ENCODE measurements at regions not wholly inside any gene's neighbourhood (a gene's known extent, or its start where the extent isn't known, plus 50 kb on each side); places are given as distances from the start of the nearest gene placed in this dataset.

GRCh38 chr4:111213531-111213930, 590.7 kb upstream of the PITX2 start:
- no peak for ATAC-seq

GRCh38 chr4:111214371-111214770, 591.5 kb upstream of the PITX2 start:
- DNase-seq = no peak
- no peaks in the 10 kb centered on the region for H3K36me3 Mint-ChIP-seq (ENCODE audit: insufficient read depth)
- H3K4me1 Mint-ChIP-seq (ENCODE audit: low read depth) = no peaks in the 10 kb centered on the region
- H3K9me3 Mint-ChIP-seq = no peaks in the 10 kb centered on the region
- H3K4me3 Mint-ChIP-seq = no peak overlapping the region
- ATAC-seq = no peak
- no peaks in the 10 kb centered on the region for H3K27me3 Mint-ChIP-seq (ENCODE audit: low read depth)

More at GRCh38 chr4:111213531-111213930, 590.7 kb upstream of the PITX2 start:
- Mint-ChIP-seq H3K9me3 (no peaks in the 10 kb centered on the region), H3K27me3 (ENCODE audit: low read depth) (no peaks in the 10 kb centered on the region), H3K4me1 (ENCODE audit: low read depth) (no peaks in the 10 kb centered on the region), H3K4me3 (no peak overlapping the region), H3K36me3 (ENCODE audit: insufficient read depth) (no peaks in the 10 kb centered on the region)
- DNase-seq = no peak

GRCh38 chr4:111215755-111216154, 592.9 kb upstream of the PITX2 start:
- no peak for DNase-seq
- ATAC-seq = no peak
- no peaks in the 10 kb centered on the region for H3K4me1 Mint-ChIP-seq (ENCODE audit: low read depth)

GRCh38 chr4:111216791-111217190, 593.9 kb upstream of the PITX2 start:
- no peak for ATAC-seq
- no peak overlapping the region for H3K4me3 Mint-ChIP-seq
- no peaks in the 10 kb centered on the region for H3K36me3 Mint-ChIP-seq (ENCODE audit: insufficient read depth)
- DNase-seq = no peak
- H3K4me1 Mint-ChIP-seq (ENCODE audit: low read depth) = no peaks in the 10 kb centered on the region
- H3K27me3 Mint-ChIP-seq (ENCODE audit: low read depth) = no peaks in the 10 kb centered on the region
- H3K9me3 Mint-ChIP-seq = peaks cover 5% of the 10 kb centered on the region

More at GRCh38 chr4:111215755-111216154, 592.9 kb upstream of the PITX2 start:
- Mint-ChIP-seq H3K9me3 (peaks cover 3% of the 10 kb centered on the region), H3K4me3 (no peak overlapping the region), H3K27me3 (ENCODE audit: low read depth) (no peaks in the 10 kb centered on the region), H3K36me3 (ENCODE audit: insufficient read depth) (no peaks in the 10 kb centered on the region)

- Mint-ChIP-seq H3K36me3 (ENCODE audit: insufficient read depth) (no peaks in the 10 kb centered on the region), H3K4me1 (ENCODE audit: low read depth) (no peaks in the 10 kb centered on the region), H3K27me3 (ENCODE audit: low read depth) (no peaks in the 10 kb centered on the region), H3K4me3 (no peak overlapping the region), H3K9me3 (peaks cover 5% of the 10 kb centered on the region)
- ATAC-seq = no peak
- no peak for DNase-seq
Observed at GRCh38 chr4:111221371-111221770, 598.5 kb upstream of the PITX2 start.

- Mint-ChIP-seq H3K27me3 (ENCODE audit: low read depth) (no peaks in the 10 kb centered on the region), H3K36me3 (ENCODE audit: insufficient read depth) (no peaks in the 10 kb centered on the region)
Observed at GRCh38 chr4:111228396-111228795, 605.5 kb upstream of the PITX2 start.

GRCh38 chr4:111228874-111229273, 606.0 kb upstream of the PITX2 start:
- no peak overlapping the region for H3K4me3 Mint-ChIP-seq
- no peaks in the 10 kb centered on the region for H3K36me3 Mint-ChIP-seq (ENCODE audit: insufficient read depth)
- no peaks in the 10 kb centered on the region for H3K27me3 Mint-ChIP-seq (ENCODE audit: low read depth)
- H3K9me3 Mint-ChIP-seq = peaks cover 9% of the 10 kb centered on the region
- no peak for DNase-seq
- ATAC-seq = no peak
- H3K4me1 Mint-ChIP-seq (ENCODE audit: low read depth) = no peaks in the 10 kb centered on the region

More at GRCh38 chr4:111228396-111228795, 605.5 kb upstream of the PITX2 start:
- Mint-ChIP-seq H3K4me3 (no peak overlapping the region), H3K9me3 (peaks cover 9% of the 10 kb centered on the region), H3K4me1 (ENCODE audit: low read depth) (no peaks in the 10 kb centered on the region)
- ATAC-seq = no peak
- DNase-seq = no peak

- H3K4me1 Mint-ChIP-seq (ENCODE audit: low read depth) = no peaks in the 10 kb centered on the region
- H3K27me3 Mint-ChIP-seq (ENCODE audit: low read depth) = no peaks in the 10 kb centered on the region
- no peaks in the 10 kb centered on the region for H3K36me3 Mint-ChIP-seq (ENCODE audit: insufficient read depth)
- DNase-seq = no peak
- H3K4me3 Mint-ChIP-seq = no peak overlapping the region
- H3K9me3 Mint-ChIP-seq = peaks cover 9% of the 10 kb centered on the region
- ATAC-seq = no peak
Observed at GRCh38 chr4:111230265-111230664, 607.4 kb upstream of the PITX2 start.

- Mint-ChIP-seq H3K4me1 (ENCODE audit: low read depth) (no peaks in the 10 kb centered on the region), H3K9me3 (peaks cover 9% of the 10 kb centered on the region), H3K4me3 (no peak overlapping the region), H3K27me3 (ENCODE audit: low read depth) (no peaks in the 10 kb centered on the region), H3K36me3 (ENCODE audit: insufficient read depth) (no peaks in the 10 kb centered on the region)
- ATAC-seq (no peak), DNase-seq (no peak)
Observed at GRCh38 chr4:111231281-111231680, 608.4 kb upstream of the PITX2 start.

- ATAC-seq (no peak), DNase-seq (no peak)
- H3K4me1 Mint-ChIP-seq (ENCODE audit: low read depth) = no peaks in the 10 kb centered on the region
- H3K4me3 Mint-ChIP-seq = no peak overlapping the region
- H3K27me3 Mint-ChIP-seq (ENCODE audit: low read depth) = no peaks in the 10 kb centered on the region
- H3K36me3 Mint-ChIP-seq (ENCODE audit: insufficient read depth) = no peaks in the 10 kb centered on the region
- H3K9me3 Mint-ChIP-seq = no peaks in the 10 kb centered on the region
Observed at GRCh38 chr4:111234939-111235338, 612.1 kb upstream of the PITX2 start.

- H3K27me3 Mint-ChIP-seq (ENCODE audit: low read depth) = no peaks in the 10 kb centered on the region
- H3K4me1 Mint-ChIP-seq (ENCODE audit: low read depth) = no peaks in the 10 kb centered on the region
- no peak for DNase-seq
- H3K4me3 Mint-ChIP-seq = no peak overlapping the region
- ATAC-seq = no peak
- no peaks in the 10 kb centered on the region for H3K9me3 Mint-ChIP-seq
- H3K36me3 Mint-ChIP-seq (ENCODE audit: insufficient read depth) = no peaks in the 10 kb centered on the region
Observed at GRCh38 chr4:111263836-111264235, 641.0 kb upstream of the PITX2 start.

- Mint-ChIP-seq H3K36me3 (ENCODE audit: insufficient read depth) (no peaks in the 10 kb centered on the region), H3K4me3 (no peak overlapping the region), H3K27me3 (ENCODE audit: low read depth) (no peaks in the 10 kb centered on the region), H3K9me3 (no peaks in the 10 kb centered on the region), H3K4me1 (ENCODE audit: low read depth) (no peaks in the 10 kb centered on the region)
- DNase-seq (no peak), ATAC-seq (no peak)
Observed at GRCh38 chr4:111266937-111267336, 644.1 kb upstream of the PITX2 start.

GRCh38 chr4:111267786-111268185, 644.9 kb upstream of the PITX2 start:
- ATAC-seq (no peak), DNase-seq (no peak)
- Mint-ChIP-seq H3K27me3 (ENCODE audit: low read depth) (no peaks in the 10 kb centered on the region), H3K4me1 (ENCODE audit: low read depth) (no peaks in the 10 kb centered on the region), H3K4me3 (no peak overlapping the region), H3K9me3 (no peaks in the 10 kb centered on the region), H3K36me3 (ENCODE audit: insufficient read depth) (no peaks in the 10 kb centered on the region)

- no peaks in the 10 kb centered on the region for H3K27me3 Mint-ChIP-seq (ENCODE audit: low read depth)
- DNase-seq = no peak
- H3K36me3 Mint-ChIP-seq (ENCODE audit: insufficient read depth) = no peaks in the 10 kb centered on the region
- H3K4me1 Mint-ChIP-seq (ENCODE audit: low read depth) = no peaks in the 10 kb centered on the region
- H3K9me3 Mint-ChIP-seq = no peaks in the 10 kb centered on the region
- no peak for ATAC-seq
- no peak overlapping the region for H3K4me3 Mint-ChIP-seq
Observed at GRCh38 chr4:111268769-111269414, 646.0 kb upstream of the PITX2 start.

GRCh38 chr4:111269439-111269838, 646.6 kb upstream of the PITX2 start:
- no peaks in the 10 kb centered on the region for H3K9me3 Mint-ChIP-seq
- H3K4me3 Mint-ChIP-seq = no peak overlapping the region
- no peaks in the 10 kb centered on the region for H3K4me1 Mint-ChIP-seq (ENCODE audit: low read depth)
- H3K36me3 Mint-ChIP-seq (ENCODE audit: insufficient read depth) = no peaks in the 10 kb centered on the region
- DNase-seq = no peak
- H3K27me3 Mint-ChIP-seq (ENCODE audit: low read depth) = no peaks in the 10 kb centered on the region
- no peak for ATAC-seq

- no peaks in the 10 kb centered on the region for H3K9me3 Mint-ChIP-seq
Observed at GRCh38 chr4:111274060-111274459, 651.2 kb upstream of the PITX2 start.

More at GRCh38 chr4:111274060-111274459, 651.2 kb upstream of the PITX2 start:
- no peaks in the 10 kb centered on the region for H3K36me3 Mint-ChIP-seq (ENCODE audit: insufficient read depth)
- no peak for DNase-seq
- no peaks in the 10 kb centered on the region for H3K4me1 Mint-ChIP-seq (ENCODE audit: low read depth)
- H3K4me3 Mint-ChIP-seq = no peak overlapping the region
- no peaks in the 10 kb centered on the region for H3K27me3 Mint-ChIP-seq (ENCODE audit: low read depth)
- no peak for ATAC-seq
